ENCODE measurements at regions not wholly inside any gene's neighbourhood (a gene's known extent, or its start where the extent isn't known, plus 50 kb on each side); places are given as distances from the start of the nearest gene placed in this dataset.

DNA sequence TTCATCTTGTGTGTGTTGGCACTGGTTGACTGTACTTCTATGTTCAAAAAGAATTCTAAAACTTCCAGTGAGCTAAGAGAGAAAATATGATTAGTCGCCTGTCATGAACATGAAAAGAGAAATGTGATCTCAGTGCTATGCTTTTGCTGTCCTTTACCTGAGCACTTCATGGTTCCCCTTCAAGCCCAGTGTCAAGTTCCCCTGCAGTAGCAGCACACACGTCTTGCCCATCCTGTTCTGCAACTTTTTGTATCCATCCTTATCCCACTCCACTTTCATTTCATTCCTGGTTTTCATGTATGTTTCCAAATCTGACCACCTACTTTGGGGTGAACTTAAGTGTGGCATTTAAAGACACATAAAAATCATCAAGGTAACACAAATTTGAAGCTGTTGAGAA lies 848.0 kb upstream of the USP15 start:
- no peak for DNase-seq (ENCODE audit: low read depth in 2 of 2)

DNA sequence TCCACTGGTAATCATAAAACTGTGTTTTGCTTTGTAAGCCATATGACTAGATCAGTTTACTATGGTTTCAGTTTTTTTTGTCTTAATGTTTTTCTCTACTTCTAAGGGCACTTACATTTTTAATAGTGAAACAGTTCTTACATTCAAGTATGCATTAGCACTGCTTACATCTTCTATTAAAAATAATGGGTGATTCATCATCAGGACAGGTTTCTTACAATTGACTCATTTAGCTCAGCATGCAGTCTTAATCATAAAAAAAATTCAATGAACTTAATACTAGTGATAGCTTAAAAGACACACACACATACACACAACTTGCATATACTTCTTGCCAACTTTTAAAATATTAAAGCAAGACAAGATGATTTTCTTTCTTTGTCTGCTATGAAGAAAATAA lies 845.7 kb upstream of the USP15 start:
- DNase-seq (ENCODE audit: low read depth in 2 of 2) = no peak

DNA sequence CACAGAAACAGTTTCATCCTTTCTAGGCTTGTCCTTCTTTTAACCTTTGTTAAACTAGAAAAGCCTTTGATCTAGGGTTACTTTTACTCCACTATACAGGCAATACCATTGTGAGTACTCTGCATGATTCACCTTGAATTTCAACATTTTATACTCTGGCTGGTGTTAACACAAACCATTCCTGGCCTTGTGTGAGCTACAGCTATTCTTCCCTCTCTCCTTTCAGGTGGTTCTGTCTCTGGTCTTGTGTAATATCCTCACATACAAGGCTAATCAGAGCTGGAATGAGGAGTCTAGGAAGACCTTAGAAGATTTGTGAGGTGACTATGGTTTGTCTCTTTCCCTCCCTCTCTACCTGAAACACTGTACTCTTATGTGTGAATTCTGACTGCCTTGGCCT lies 837.4 kb upstream of the USP15 start:
- no peak for DNase-seq (ENCODE audit: low read depth in 2 of 2)

DNA sequence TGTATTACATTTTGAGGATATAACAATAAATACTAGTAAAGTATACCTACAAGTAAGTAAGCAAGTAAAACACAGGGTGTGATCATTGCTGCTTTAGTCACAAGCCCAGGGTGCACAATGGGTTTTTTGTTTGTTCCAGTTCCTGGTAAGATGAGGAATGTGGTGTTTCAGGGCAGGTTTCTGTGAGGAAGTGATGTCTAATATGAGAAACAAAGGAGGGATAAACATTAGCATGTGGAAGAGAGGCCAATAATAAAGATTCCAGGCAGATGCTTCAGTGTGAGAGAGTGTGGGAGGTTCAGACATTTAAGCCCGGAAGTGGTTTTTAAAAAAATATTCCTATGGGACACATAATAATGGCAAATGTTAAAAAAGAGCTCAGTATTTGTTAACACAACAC lies 808.1 kb upstream of the USP15 start:
- no peak for DNase-seq (ENCODE audit: low read depth in 2 of 2)

DNA sequence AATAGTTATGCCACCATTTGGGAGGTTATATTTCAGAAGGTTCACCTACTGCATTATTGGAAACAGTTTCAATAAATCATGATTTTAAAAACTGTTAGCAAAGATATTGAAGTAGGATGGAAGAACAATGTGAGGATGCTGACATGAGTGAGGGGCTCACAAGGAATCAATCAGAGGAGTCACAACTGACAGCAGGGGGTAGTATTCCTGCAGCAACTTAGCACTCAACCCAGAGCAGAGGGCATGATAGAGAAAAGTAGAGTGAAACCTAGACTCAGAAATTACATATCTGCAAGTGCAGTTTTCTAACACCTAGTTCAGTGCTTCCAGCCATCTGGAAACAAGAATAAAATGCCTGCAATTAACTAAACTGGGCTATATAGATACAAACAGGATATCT lies 772.5 kb upstream of the USP15 start:
- DNase-seq (ENCODE audit: low read depth in 2 of 2) = no peak

DNA sequence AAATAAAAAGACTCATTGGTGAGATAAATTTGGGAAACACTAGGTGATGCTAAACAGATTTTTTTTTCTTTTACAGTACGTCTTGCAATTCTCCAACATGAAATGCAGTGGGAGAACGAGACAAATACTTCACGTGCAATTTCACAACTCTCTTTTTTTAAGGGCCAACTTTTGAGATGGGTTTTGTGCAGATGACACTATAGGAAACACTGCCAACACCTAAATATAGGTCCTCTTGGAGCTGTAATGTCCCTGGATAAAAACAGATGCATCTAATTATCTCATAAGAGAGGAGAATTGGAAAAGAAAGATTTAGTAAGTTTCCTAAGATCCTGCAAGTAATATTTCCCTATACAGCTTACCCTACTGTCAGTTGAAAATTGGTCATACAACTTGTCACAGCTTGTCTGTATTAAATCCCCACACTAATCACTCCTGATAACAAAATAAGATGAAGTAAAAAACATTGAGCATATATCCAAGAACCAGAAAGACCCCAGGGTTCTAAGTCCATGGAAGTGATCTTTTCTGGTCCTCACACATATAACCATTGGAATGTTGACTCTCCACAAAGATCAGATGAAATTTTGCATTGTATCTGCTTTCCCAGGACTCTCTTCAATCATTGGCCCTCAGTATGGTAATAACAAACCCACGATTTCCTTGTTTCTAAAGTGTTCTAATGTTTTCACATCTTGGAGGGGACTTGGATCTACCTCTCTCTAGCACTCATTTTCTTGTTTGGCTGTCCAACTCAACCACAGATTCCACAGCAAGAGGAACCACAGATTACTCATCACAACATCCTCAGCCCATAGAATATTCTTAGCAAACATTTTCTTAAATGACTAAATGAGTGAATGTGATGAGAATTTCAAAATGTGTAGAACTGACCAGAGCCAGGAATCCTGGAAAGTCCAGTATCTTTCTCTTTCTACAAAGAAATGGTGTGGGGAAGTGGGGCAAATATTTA lies 769.4 kb upstream of the USP15 start:
- no peak for DNase-seq (ENCODE audit: low read depth in 2 of 2)

DNA sequence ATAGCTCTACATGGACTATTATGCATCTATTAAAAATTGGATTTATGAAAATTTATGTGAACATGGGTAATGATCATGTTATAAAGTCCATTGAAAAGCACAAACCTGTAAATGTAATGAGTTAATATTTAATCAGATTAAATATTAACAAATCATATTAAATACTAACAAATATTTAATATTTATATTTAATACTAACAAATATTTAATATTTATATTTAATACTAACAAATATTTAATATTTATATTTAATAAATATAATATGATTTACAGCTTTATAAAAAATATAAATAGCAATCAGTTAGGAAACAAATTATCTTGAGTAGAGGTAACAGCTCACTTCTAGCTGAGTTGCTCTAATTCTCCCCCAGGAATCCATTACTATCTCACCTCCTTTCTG lies 758.0 kb upstream of the USP15 start:
- no peak for DNase-seq (ENCODE audit: low read depth in 2 of 2)

DNA sequence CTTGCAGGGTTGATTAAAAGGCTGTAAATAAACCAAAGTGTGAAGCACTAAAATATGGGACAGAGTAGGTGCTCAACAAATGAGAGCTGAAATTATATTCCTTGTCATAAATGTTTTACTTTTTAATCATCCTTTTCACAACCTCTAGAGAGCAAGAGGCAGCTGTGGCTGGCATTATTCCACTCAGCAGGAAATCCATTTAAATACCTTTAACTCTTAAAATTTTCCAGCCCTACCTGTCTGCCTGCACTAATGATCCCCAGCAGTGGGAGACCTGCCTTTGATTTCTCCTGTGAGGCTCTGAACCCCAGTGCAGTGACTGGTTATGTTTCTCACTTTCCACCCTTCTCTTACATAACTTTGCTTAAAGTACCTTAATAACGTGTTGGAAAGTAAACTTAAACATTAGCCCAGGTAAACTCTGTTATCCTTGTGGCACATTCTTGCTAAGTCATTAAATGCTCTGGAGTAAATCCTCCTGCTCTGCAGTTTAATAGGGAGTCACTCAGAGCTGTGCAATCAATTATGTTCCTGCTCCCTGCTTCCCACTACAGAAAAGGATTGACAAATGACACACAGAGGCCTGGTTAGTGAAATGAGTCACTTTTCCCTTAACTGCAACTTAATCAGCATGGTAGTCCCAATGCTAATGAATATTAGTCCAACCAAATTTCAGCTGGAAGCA lies 755.7 kb upstream of the USP15 start:
- no peak for DNase-seq (ENCODE audit: low read depth in 2 of 2)

DNA sequence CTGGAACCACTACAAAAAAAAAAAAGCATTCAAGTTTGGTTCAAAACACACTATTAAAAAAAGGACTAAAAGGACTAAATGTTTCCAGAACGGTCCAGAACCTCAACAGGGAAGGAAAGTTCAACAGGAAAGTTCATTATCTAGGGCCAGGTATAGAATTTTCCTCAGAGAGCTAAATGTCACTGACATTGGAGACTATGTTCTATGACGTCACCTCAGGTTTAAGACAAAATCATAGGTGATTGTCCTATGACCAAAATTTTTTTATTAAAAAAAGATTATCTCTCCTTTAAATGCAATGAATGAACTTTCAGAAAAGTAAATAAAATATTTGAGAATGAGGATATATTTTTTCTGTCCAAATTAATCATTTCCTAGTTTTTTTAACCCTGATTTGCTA lies 746.7 kb upstream of the USP15 start:
- no peak for DNase-seq (ENCODE audit: low read depth in 2 of 2)

DNA sequence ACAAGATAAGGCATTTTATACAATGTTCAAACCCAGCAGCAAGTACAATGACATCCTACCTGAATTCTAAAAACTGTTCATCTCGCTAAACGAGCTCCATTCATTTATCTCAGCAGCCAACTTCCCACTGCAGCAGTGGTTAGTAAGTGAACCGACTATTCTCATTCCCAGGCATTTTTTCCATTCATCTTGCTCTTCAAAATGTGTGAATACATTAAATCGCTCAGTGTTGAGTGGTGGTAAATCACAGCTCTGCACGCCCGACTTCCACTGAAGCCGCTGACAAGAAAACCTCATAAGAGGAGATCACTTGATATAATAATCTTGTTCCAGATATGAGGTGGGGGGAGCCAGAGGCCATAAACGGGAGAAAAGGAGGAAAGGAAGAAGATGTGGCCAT lies 746.2 kb upstream of the USP15 start:
- no peak for DNase-seq (ENCODE audit: low read depth in 2 of 2)

DNA sequence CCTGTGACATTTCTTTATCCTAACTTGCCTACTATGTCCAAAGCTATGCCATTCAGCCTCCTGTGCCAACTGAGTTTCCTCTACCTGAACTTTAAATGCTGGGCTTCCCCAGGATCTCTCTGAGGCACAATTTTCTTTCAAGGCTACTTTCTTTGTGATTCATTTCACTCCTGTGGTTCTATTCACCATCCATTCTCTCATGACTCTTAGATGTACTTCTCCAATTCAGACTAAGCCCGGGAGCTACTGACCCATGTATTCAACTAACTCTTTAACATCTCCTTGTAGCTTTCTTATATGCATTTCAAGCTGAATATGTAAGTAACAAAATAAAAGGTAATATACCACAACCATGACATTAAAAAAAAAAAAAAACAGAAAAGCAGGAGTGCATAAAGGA lies 738.9 kb upstream of the USP15 start:
- DNase-seq (ENCODE audit: low read depth in 2 of 2) = no peak

DNA sequence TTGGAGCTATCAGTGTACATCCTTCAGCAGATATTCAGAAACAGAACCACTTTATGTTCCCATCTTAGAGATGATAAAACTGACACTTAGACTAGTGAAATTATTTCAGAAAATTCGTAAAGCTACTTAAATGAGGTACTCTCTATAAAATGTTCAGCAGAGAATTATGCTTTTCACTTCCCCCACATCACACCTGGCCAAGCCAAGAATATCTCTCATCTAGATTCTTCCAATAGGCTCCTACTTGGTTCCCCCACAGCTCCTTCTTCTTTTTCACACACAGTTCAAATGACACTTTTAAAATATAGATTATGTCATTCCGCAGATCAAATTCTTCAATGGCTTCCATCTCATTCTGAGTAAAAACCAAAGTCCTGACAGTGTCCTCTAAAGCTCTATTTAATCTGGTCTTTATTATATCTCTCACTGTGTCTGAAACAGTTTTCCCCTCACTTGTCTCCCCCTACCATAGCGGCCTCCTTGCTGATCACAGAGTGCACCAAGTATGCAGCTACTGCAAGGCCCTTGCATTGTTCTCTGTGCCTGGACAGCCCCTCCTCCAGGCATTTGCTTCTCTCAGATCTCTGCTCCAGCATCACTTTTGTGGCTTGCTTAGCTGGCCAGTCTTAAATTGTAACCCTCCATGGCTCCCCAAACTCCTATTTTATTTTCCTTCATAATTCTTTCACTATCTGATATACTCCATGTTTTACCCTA lies 736.8 kb upstream of the USP15 start:
- DNase-seq (ENCODE audit: low read depth in 2 of 2) = no peak

DNA sequence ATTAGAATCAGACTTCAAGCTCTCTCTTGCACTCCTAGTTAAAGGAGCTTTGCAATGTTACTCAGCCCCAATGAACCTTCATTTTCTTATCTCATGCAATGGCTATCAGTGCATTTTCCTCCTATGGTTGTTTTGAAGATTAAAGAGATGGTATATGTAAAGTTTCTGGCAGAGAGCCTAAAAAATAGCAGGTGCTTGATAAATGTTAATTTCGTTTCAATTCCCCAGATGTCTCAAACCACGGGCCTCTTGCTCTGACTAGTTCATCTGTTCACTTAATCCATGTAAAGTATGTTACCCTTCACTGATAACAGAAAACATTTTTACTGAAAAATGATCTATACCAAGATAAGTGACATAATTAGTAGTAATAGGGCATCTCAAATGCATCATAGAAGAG lies 735.4 kb upstream of the USP15 start:
- DNase-seq (ENCODE audit: low read depth in 2 of 2) = no peak

DNA sequence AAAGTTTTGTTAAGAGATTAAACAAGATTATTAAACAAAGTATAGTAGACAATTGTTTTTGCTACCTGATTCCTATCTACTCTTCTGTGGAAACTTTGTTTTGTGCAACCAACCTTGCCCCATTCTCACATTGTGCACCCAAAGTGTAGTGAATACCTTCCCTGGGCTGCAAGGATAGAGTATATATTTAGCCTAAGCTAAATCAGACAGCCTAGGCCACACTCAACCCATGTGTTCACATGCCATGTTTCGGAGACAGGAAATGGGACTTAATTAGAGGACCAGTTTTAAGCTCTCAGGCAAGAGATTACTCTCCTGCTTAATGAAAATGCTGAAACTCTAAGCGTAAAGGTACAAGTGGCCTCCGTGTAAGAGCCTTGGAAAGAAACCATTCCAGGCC lies 734.9 kb upstream of the USP15 start:
- no peak for DNase-seq (ENCODE audit: low read depth in 2 of 2)

DNA sequence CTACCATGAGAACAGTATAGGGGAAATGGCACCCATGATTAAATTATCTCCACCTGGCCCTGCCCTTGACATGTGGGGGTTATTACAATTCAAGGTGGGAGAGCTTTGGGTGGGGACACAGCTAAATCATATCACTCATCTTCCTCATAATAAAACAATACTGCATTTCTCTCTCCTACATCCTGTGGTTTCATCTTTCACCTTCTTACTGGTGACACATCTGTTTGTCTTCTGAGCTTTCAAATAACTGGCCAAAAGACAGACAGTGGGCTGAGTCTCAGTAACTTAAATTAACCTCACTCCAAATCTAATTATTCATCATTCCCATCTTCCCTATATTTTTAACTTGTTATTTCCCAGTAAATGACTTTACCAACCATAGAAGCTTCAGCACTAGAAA lies 729.7 kb upstream of the USP15 start:
- DNase-seq (ENCODE audit: low read depth in 2 of 2) = no peak

DNA sequence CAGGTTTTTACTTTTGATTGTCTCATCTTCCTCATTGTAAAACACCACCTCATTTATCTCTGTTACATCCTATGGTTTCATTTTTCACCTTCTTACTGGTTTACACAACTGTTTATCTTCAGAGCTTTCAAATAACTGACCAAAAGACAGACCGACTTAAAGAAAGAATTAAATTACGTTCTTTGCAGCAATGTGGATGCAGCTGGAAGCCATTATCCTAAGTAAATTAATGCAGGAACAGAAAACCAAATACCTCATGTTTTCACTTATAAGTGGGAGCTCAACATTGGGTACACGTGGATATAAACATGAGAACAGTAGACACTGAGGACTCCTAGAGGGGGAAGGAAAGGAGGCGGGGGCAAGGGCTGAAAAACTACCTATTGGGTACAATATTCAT lies 729.0 kb upstream of the USP15 start:
- DNase-seq (ENCODE audit: low read depth in 2 of 2) = no peak

DNA sequence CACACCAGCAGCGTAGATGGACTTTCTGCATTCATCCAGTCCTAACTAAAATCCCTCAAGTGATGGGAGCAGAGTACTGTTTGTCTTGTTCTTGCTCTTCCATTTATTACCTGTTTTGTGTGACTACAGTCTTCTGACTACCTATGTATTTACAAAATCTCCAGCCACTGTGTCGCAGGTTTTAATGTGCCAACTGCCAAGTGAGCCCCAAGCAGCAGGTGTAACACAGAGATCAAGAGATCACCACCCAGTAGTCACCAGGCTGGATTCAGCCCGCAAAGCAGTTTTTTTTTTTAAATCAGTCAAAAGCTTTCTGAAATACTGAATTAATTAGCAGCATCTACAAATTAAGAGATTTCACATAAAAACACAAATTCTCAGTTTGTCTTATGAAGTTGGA lies 724.1 kb upstream of the USP15 start:
- DNase-seq (ENCODE audit: low read depth in 2 of 2) = no peak

DNA sequence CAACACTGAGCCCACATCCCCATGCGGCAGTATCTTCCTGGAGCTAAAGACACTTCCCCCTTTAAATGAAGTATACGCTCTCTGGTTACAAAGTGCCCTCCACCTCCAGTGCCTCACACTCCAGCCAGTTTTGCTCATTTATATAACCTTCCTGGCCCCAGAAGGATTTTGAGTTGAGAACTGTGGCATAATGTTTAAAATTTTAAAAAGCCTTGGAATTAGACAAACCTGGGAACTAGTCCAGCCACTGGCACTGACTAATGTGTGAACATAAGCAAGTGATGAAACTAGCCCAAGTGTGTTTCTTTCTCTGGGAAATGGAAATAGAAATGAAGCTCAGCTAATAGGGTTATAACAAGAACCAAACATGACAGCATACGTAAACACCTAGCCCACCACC lies 723.7 kb upstream of the USP15 start:
- no peak for DNase-seq (ENCODE audit: low read depth in 2 of 2)

DNA sequence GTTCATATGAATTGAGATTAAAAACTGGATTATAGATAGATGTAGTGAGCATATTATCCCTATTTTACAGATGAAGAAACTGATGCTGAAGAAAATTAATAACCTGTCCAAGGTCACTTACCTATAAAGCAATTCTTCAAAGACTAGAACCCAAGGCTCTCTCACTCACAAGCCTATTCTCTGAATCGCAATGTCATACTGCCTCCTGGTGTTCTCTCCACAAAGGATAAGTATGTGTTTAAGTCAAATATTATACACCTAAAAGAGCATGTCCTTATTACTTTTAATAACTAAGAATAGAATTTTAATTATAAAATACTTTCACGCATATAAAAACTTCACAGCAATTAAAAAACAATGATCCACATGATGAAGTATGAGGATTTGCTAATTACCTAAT lies 721.3 kb upstream of the USP15 start:
- DNase-seq (ENCODE audit: low read depth in 2 of 2) = no peak

DNA sequence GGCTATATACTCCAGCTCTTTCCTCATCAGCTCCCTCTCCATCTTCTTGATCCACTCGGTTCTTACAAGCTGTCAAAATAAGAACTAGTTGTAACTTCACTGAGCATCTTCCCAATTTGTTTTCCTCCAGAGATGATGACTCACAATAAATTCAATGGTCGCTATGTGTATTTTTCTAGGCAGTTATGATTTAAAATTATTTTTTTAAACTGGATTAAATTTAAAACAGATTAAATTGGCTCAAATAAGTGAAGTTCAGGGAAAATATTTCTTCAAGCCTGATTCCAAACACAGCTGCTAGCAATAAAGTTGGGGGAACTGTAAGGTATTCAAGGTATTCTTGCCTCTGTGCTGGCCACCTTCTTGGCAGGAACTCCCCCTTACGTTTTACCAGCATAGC lies 717.7 kb upstream of the USP15 start:
- no peak for DNase-seq (ENCODE audit: low read depth in 2 of 2)

DNA sequence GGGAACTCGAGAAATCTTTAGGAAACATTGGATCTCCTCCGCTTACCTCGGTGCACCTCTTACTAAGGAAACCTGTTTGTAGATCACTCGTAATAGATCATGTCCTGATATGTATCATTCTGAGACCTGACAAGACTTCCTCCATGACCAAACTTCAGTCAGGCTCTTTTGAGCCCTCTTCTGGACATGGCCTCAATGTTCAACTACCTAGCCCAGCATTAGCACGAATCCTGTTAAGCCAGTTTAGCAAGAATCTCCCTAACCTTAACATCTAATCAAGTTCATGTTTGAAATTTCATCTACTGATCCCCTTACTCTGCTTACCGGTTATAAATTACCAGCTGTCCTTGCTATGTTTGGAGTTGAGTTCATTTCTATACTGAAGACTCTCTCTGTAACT lies 713.9 kb upstream of the USP15 start:
- no peak for DNase-seq (ENCODE audit: low read depth in 2 of 2)

DNA sequence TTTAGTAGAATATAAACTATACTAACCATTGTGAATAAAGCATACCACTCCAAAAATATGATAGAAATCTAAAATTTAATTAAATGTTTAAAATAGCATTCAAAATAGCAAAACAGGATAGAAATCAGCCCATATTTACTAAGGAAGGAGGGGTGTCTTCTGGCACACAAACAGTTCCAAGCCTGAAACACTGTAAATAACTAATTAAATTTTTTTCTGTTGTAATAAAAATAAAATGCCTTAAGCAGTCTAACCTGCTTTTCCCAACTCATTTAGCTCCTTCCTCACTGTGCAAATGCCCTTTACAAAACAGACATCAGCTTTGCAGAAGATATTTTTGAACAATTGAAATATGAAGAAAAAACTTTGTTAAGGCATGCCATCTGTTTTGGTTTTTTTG lies 707.1 kb upstream of the USP15 start:
- DNase-seq (ENCODE audit: low read depth in 2 of 2) = no peak

All from lung microvascular endothelial cell (primary cell).